ENCODE measurements at regions not wholly inside any gene's neighbourhood (a gene's known extent, or its start where the extent isn't known, plus 50 kb on each side); places are given as distances from the start of the nearest gene placed in this dataset.

GRCh38 chr2:220981926-220982325 lies 590.2 kb downstream of the EPHA4 start:
- Histone ChIP-seq H3K4me3 (no peak overlapping the region), H3K9me3 (no peaks in the 10 kb centered on the region), H3K27ac (no peak overlapping the region), H3K36me3 (no peaks in the 10 kb centered on the region), H3K4me1 (no peaks in the 10 kb centered on the region), H3K27me3 (no peaks in the 10 kb centered on the region)
- no peak for TF ChIP-seq CTCF (IDR thresholded peaks at IDR 0.05)
- DNase-seq (ENCODE audit: low spot score in 2 of 2): no peak
- intact Hi-C loops (cut with DNase I): no loop called here

GRCh38 chr2:220985561-220985960 lies 586.5 kb downstream of the EPHA4 start:
- TF ChIP-seq CTCF (IDR thresholded peaks at IDR 0.05): no peak
- Histone ChIP-seq H3K36me3 (no peaks in the 10 kb centered on the region), H3K27me3 (no peaks in the 10 kb centered on the region), H3K4me1 (no peaks in the 10 kb centered on the region), H3K9me3 (no peaks in the 10 kb centered on the region), H3K4me3 (no peak overlapping the region), H3K27ac (no peak overlapping the region)
- DNase-seq (ENCODE audit: low spot score in 2 of 2): no peak
- intact Hi-C loops (cut with DNase I): no loop called here

- no peak for DNase-seq (ENCODE audit: low spot score in 2 of 2)
- H3K4me3 ChIP-seq: no peak overlapping the region
- H3K9me3 ChIP-seq: no peaks in the 10 kb centered on the region
- H3K4me1 ChIP-seq: no peaks in the 10 kb centered on the region
- no peaks in the 10 kb centered on the region for H3K36me3 ChIP-seq
- no peaks in the 10 kb centered on the region for H3K27me3 ChIP-seq
- TF ChIP-seq CTCF (IDR thresholded peaks at IDR 0.05): no peak
- intact Hi-C loops (cut with DNase I): no loop called here
- no peak overlapping the region for H3K27ac ChIP-seq
Observed at GRCh38 chr2:220987839-220988238, 584.3 kb downstream of the EPHA4 start.

- Histone ChIP-seq H3K36me3 (no peaks in the 10 kb centered on the region), H3K27me3 (no peaks in the 10 kb centered on the region), H3K4me3 (no peak overlapping the region), H3K27ac (no peak overlapping the region), H3K9me3 (no peaks in the 10 kb centered on the region), H3K4me1 (no peaks in the 10 kb centered on the region)
- DNase-seq (ENCODE audit: low spot score in 2 of 2): no peak
- TF ChIP-seq CTCF (IDR thresholded peaks at IDR 0.05): no peak
- intact Hi-C loops (cut with DNase I): no loop called here
Observed at GRCh38 chr2:220991972-220992371, 580.1 kb downstream of the EPHA4 start.

GRCh38 chr2:220994846-220995245 lies 577.3 kb downstream of the EPHA4 start:
- no peak for DNase-seq (ENCODE audit: low spot score in 2 of 2)
- Histone ChIP-seq H3K36me3 (no peaks in the 10 kb centered on the region), H3K27me3 (no peaks in the 10 kb centered on the region), H3K9me3 (no peaks in the 10 kb centered on the region), H3K27ac (no peak overlapping the region), H3K4me3 (no peak overlapping the region), H3K4me1 (no peaks in the 10 kb centered on the region)
- intact Hi-C loops (cut with DNase I): no loop called here
- TF ChIP-seq CTCF (IDR thresholded peaks at IDR 0.05): no peak

- Histone ChIP-seq H3K36me3 (no peaks in the 10 kb centered on the region), H3K27me3 (no peaks in the 10 kb centered on the region), H3K9me3 (no peaks in the 10 kb centered on the region), H3K27ac (no peak overlapping the region), H3K4me1 (no peaks in the 10 kb centered on the region), H3K4me3 (no peak overlapping the region)
- DNase-seq (ENCODE audit: low spot score in 2 of 2): no peak
- intact Hi-C loops (cut with DNase I): no loop called here
- no peak for TF ChIP-seq CTCF (IDR thresholded peaks at IDR 0.05)
Observed at GRCh38 chr2:220995581-220995980, 576.5 kb downstream of the EPHA4 start.

All from ascending aorta (tissue), 2 donors.